GM12873 (cell line): ENCODE measurements at regions not wholly inside any gene's neighbourhood (a gene's known extent, or its start where the extent isn't known, plus 50 kb on each side); places are given as distances from the start of the nearest gene placed in this dataset.

Experiments used
- TF ChIP-seq, protein P1 (sequence below): IDR thresholded peaks from 2 replicates; pipeline ENCODE4 v1.5.1; 2012; ENCODE audit warnings: low read depth, mild to moderate bottlenecking, moderate library complexity, low read length, control low read depth; ENCODE audit not compliant: insufficient read depth; ENCODE audit errors: missing control alignments

DNA sequence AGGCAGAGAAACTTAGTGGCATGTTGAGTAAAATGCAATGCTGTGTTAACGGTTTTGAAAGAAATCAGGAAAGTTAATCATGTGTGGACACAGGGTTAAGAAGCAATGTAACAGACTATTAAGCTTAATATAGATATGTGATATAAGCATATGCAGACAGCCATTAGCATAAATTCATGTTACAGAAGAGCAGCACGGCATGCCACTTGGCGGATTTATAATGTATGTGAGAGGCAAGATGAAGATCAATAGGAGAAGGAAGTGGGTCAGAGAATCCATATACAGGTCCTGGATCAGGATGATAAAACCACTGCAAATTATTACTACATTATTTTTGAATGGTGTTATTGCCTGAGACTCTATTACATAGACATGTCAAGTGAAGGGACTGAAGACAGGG lies 694.3 kb downstream of the MCTP2 start:
- TF ChIP-seq, protein P1, sequence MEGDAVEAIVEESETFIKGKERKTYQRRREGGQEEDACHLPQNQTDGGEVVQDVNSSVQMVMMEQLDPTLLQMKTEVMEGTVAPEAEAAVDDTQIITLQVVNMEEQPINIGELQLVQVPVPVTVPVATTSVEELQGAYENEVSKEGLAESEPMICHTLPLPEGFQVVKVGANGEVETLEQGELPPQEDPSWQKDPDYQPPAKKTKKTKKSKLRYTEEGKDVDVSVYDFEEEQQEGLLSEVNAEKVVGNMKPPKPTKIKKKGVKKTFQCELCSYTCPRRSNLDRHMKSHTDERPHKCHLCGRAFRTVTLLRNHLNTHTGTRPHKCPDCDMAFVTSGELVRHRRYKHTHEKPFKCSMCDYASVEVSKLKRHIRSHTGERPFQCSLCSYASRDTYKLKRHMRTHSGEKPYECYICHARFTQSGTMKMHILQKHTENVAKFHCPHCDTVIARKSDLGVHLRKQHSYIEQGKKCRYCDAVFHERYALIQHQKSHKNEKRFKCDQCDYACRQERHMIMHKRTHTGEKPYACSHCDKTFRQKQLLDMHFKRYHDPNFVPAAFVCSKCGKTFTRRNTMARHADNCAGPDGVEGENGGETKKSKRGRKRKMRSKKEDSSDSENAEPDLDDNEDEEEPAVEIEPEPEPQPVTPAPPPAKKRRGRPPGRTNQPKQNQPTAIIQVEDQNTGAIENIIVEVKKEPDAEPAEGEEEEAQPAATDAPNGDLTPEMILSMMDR, result no peak

DNA sequence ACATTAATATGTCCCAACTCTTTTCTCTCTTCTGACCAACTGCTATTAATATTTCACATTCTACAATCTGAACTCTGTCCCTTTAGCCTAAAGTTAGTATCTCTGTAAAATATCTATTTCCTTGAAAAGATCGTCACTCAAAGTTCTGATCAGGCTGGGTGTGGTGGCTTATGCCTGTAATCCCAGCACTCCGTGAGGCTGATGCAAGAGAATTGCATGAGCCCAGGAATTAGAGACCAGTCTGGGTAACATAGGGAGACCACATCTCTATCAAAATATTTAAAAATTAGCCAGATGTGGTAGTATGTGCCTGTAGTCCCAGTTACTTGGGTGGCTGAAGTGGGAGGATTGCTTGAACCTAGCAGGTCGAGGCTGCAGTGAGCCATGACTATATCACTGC lies 695.6 kb downstream of the MCTP2 start:
- TF ChIP-seq, protein P1, result no peak

DNA sequence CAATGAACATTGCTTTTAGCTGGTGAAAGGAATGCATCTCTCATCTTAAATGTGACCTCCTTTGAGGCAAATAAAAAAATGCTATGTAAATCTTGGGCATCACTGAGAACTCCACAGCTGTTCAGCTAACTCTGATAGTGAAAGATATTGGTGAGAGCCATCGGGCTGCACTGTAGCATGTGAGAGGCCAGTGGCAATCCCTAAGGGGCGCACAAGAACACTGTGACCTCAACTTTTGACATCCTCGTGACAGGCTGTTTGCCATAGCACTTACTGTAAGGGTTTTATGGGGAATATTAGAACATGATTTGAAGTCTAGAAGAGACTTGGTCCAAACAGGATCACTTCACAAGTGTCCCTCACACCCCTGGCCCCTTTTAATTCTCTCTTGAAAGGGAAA lies 697.9 kb downstream of the MCTP2 start:
- TF ChIP-seq, protein P1, result no peak

DNA sequence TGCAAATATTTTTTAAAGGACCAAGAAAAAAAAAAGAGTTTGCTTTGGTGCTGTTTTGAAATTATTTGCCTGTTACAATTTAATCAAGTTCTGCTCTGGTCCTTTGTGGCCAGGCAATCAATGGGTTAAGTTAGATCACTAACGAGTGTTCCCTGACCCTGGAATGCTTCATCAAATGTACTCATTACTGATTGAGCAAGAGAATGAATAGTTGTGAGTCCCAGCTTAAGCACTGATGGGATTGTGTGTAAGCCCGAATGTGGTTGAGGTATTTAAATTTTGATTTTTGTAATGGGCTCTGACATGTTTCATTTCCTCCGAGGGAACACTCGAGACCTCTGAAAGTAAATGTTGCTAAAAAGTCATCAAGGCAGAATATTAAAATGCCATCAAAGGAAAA lies 699.1 kb downstream of the MCTP2 start:
- TF ChIP-seq, protein P1, result no peak

DNA sequence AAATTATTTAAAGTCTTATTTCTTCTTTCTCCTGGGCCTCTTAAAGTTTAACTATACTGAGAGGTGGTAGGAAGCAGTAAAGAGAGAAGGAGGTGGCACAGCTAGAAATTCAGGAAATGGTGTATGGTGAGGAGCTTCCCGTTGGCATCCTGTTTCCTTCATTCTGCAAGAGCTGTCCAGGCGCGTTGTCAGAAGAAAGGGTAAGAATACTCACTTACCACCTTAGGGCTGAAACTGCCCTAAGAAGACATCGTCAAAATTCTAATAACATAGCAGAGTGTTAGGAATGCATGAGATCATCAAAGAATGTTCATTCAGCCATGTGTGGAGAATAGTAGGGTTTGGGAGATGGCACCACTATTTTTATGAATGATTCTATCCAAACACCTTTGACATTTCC lies 699.6 kb downstream of the MCTP2 start:
- TF ChIP-seq, protein P1, result no peak

DNA sequence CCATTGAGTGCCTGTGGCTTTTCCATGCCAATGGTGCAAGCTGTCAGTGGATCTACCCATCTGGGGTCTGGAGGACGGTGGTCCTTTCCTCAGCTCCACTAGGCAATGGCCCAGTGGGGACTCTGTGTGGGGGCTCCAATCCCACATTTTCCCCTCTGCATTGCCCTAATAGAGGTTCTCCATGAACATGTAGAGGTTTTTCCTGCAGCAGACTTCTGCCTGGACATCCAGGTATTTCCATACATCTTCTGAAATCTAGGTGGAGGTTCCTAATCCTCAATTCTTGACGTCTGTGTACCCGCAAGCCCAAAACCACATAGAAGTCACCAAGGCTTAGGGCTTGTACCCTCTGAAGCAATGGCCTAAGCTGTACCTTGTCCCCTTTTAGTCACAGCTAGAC lies 703.1 kb downstream of the MCTP2 start:
- TF ChIP-seq, protein P1, result no peak

DNA sequence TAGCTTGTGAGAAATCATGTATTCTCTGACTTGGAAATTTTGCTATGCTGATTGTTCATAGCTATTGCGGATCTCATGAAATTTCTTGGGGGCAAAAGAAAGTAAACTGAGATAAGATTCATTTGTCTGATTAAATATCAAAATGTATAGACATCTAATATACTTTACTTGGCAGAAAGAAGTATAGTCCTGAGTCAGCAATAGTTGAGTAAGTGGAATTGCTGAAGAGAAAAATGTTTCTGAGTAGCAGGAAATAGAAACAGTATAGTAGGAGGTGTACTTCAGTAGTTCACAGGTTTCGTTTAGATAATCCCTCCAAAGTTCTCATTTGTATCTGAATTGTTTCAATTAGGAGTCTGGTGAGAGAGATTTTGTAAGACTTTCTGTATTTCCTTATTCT lies 705.9 kb downstream of the MCTP2 start:
- TF ChIP-seq, protein P1, result no peak

DNA sequence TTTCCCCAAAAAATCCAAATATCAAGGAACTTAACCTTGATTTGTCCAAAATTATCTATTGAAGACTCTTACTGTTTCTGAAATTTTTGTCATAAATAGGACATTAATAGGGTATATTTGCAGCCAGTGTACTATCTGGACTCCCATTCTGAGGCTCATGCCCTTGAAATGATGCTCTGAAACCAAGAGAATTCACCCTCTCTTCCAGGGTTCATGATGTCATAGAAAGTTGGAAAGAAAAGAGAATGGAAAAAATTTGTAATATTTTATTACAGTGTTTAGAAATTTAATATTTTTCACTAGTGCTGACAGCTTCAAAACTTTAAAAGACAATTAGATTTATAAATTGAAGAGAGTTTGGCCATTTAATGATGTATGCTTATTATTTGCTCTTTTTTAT lies 712.5 kb downstream of the MCTP2 start:
- TF ChIP-seq, protein P1, result no peak
